Neural cell (in vitro differentiated cells): ENCODE measurements at regions not wholly inside any gene's neighbourhood (a gene's known extent, or its start where the extent isn't known, plus 50 kb on each side); places are given as distances from the start of the nearest gene placed in this dataset.
A peak's percentile ranks its signal among the peaks of the same experiment; 100 is the strongest.

ENCODE experiments used
- H2AFZ ChIP-seq: fragments of 200-600, 300-800 bp; sonication (generic), shearing (Covaris generic); 2 replicates; pipeline ENCODE4 v1.6.0; 2014; ENCODE audit warnings: low read depth, mild to moderate bottlenecking, antibody characterized with exemption, low read length, moderate library complexity
- H3F3A ChIP-seq: fragments of 200-600 bp; shearing (Covaris generic); 2 replicates; pipeline ENCODE4 v1.6.1; 2016; ENCODE audit warnings: mild to moderate bottlenecking, moderate library complexity, mixed read lengths, antibody characterized with exemption, low read length; ENCODE audit not compliant: insufficient read depth, poor library complexity, severe bottlenecking
- H3K27ac ChIP-seq: fragments of 200-600, 300-800 bp; sonication (generic), shearing (Covaris generic); 2 replicates; pipeline ENCODE4 v1.5.1; 2014; ENCODE audit warnings: mild to moderate bottlenecking, low read length, moderate library complexity
- H3K27me3 ChIP-seq: fragments of 300-800, 200-600 bp; sonication (generic), shearing (Covaris generic); 2 replicates; pipeline ENCODE4 v1.6.0; 2014; ENCODE audit warnings: mild to moderate bottlenecking, low read depth, low read length, moderate library complexity; ENCODE audit not compliant: insufficient read depth
- H3K36me3 ChIP-seq: fragments of 300-800, 200-600 bp; sonication (generic), shearing (Covaris generic); 2 replicates; pipeline ENCODE4 v1.5.1; 2014; ENCODE audit warnings: mild to moderate bottlenecking, antibody characterized with exemption, low read length, moderate library complexity; ENCODE audit not compliant: insufficient read depth
- H3K4me2 ChIP-seq: fragments of 300-800, 200-600 bp; sonication (generic), shearing (Covaris generic); 2 replicates; pipeline ENCODE4 v1.6.0; 2014; ENCODE audit warnings: mild to moderate bottlenecking, low read length
- H3K4me3 ChIP-seq: fragments of 300-800, 200-600 bp; sonication (generic), shearing (Covaris generic); 2 replicates; pipeline ENCODE4 v1.5.1; 2014; ENCODE audit warnings: mild to moderate bottlenecking, low read length, moderate library complexity
- H3K79me2 ChIP-seq: fragments of 200-600 bp; shearing (Covaris generic); replicated peaks from 2 replicates; pipeline ENCODE4 v1.6.0; 2014; ENCODE audit warnings: mild to moderate bottlenecking, low read length, moderate library complexity; ENCODE audit not compliant: insufficient read depth
- H3K9ac ChIP-seq: fragments of 300-800, 200-600 bp; sonication (generic), shearing (Covaris generic); 2 replicates; pipeline ENCODE4 v1.6.1; 2016; ENCODE audit warnings: mild to moderate bottlenecking, low read length, mixed read lengths
- H3K9me2 ChIP-seq: fragments of 200-600 bp; shearing (Covaris generic); 2 replicates; pipeline ENCODE4 v1.6.1; 2016; ENCODE audit warnings: mild to moderate bottlenecking, low read length, mixed read lengths; ENCODE audit not compliant: insufficient read depth
- H3K9me3 ChIP-seq: fragments of 200-600, 300-800 bp; sonication (generic), shearing (Covaris generic); 2 replicates; pipeline ENCODE4 v1.6.1; 2016; ENCODE audit warnings: mild to moderate bottlenecking, mixed run types, low read length, moderate library complexity, mixed read lengths
- H4K20me1 ChIP-seq: fragments of 200-600 bp; shearing (Covaris generic); 2 replicates; pipeline ENCODE4 v1.6.1; 2016; ENCODE audit warnings: mild to moderate bottlenecking, mixed run types; ENCODE audit not compliant: insufficient read depth
- EP300 ChIP-seq: fragments of 450-650 bp; conservative IDR thresholded peaks from 2 replicates; pipeline ENCODE4 v1.6.1; 2014; ENCODE audit warnings: antibody characterized with exemption, mild to moderate bottlenecking, moderate library complexity; ENCODE audit not compliant: poor library complexity, severe bottlenecking
- EZH2 ChIP-seq: fragments of 200-600, 300-800 bp; shearing (Covaris generic), sonication (generic); IDR thresholded peaks from 2 replicates; pipeline ENCODE4 v1.6.1; 2014; ENCODE audit warnings: antibody characterized with exemption, low read length, borderline replicate concordance, mild to moderate bottlenecking; ENCODE audit not compliant: insufficient read depth, poor library complexity, severe bottlenecking
- MXI1 ChIP-seq: fragments of 450-650 bp; conservative IDR thresholded peaks from 2 replicates; pipeline ENCODE4 v1.6.1; 2014; ENCODE audit warnings: antibody characterized with exemption, mild to moderate bottlenecking; ENCODE audit not compliant: poor library complexity, severe bottlenecking
- POLR2AphosphoS5 ChIP-seq: IDR thresholded peaks from 2 replicates; pipeline ENCODE4 v1.6.1; 2012
- RAD21 ChIP-seq: fragments of 450-650 bp; conservative IDR thresholded peaks from 2 replicates; pipeline ENCODE4 v1.6.1; 2014; ENCODE audit warnings: antibody characterized with exemption, mild to moderate bottlenecking, moderate library complexity
- SMC3 ChIP-seq: fragments of 450-650 bp; conservative IDR thresholded peaks from 2 replicates; pipeline ENCODE4 v1.6.1; 2014; ENCODE audit warnings: antibody characterized with exemption, mild to moderate bottlenecking, moderate library complexity; ENCODE audit not compliant: poor library complexity
- TAF1 ChIP-seq: IDR thresholded peaks from 2 replicates; pipeline ENCODE4 v1.6.1; 2012; ENCODE audit warnings: low read depth
- TF ChIP-seq, protein P1 (sequence below): fragments of 450-650 bp; IDR thresholded peaks from 2 replicates; pipeline ENCODE4 v1.5.1; 2014; ENCODE audit warnings: antibody characterized with exemption, mild to moderate bottlenecking, moderate library complexity; ENCODE audit not compliant: poor library complexity, severe bottlenecking
- TF ChIP-seq, protein P2 (sequence below): IDR thresholded peaks from 2 replicates; pipeline ENCODE4 v1.6.1; 2012; ENCODE audit warnings: borderline replicate concordance

DNA sequence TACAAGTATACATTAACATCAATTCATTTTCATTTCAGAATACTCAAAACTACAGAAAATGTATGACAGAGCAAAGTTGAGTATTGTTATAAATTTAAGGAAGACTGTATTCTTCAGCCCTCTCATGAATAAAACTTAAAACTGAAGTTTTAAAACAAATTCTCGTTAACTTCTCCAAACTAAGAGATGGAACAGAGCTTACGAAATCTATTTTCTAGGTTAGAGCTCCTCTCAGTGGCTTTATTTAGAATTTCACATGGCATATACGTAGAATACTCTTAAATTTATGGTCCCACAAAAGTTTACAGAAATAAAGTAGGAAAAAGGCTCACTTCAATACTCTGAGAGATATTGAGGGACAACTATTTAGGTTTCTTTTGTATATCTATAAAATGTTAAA lies 612.1 kb downstream of the KCNJ3 start:
- H3K9me2 ChIP-seq: no peaks in the 10 kb centered on the region
- H3K27me3 ChIP-seq: no peaks in the 10 kb centered on the region
- no peak overlapping the region for H3K9ac ChIP-seq
- no peak overlapping the region for H3K4me2 ChIP-seq
- H3K9me3 ChIP-seq: no peaks in the 10 kb centered on the region
- no peaks in the 10 kb centered on the region for H3K36me3 ChIP-seq
- TF ChIP-seq, protein P1, sequence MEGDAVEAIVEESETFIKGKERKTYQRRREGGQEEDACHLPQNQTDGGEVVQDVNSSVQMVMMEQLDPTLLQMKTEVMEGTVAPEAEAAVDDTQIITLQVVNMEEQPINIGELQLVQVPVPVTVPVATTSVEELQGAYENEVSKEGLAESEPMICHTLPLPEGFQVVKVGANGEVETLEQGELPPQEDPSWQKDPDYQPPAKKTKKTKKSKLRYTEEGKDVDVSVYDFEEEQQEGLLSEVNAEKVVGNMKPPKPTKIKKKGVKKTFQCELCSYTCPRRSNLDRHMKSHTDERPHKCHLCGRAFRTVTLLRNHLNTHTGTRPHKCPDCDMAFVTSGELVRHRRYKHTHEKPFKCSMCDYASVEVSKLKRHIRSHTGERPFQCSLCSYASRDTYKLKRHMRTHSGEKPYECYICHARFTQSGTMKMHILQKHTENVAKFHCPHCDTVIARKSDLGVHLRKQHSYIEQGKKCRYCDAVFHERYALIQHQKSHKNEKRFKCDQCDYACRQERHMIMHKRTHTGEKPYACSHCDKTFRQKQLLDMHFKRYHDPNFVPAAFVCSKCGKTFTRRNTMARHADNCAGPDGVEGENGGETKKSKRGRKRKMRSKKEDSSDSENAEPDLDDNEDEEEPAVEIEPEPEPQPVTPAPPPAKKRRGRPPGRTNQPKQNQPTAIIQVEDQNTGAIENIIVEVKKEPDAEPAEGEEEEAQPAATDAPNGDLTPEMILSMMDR: peak; percentile 81
- TF ChIP-seq RAD21: peak; percentile 87
- TF ChIP-seq EZH2: no peak
- TF ChIP-seq MXI1: no peak
- TF ChIP-seq SMC3: peak; percentile 82
- H3K4me3 ChIP-seq: no peak overlapping the region
- H3F3A ChIP-seq: no peaks in the 10 kb centered on the region
- no peaks in the 10 kb centered on the region for H3K79me2 ChIP-seq
- H2AFZ ChIP-seq: no peak overlapping the region
- no peak overlapping the region for H3K27ac ChIP-seq
- no peaks in the 10 kb centered on the region for H4K20me1 ChIP-seq

DNA sequence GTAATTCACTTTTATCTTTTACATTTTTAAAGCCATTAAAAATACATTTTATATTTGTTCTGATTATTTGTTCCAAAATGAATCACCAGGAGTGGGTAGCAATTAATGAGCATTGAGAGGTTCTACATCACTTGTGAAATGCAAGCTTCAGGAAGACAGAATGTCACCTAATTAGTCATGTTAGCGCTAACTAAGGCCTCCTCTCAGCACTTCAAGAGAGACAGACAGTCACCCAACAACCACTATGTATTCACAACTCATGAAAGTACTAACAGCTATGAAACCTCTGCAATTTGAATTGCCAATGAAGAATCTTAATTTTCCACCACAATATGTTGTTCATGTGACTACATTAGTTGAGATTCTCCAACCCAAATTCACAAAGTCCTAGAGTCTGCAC lies 611.0 kb downstream of the KCNJ3 start:
- Histone ChIP-seq H3K9ac (no peak overlapping the region), H3K9me2 (no peaks in the 10 kb centered on the region), H3F3A (no peaks in the 10 kb centered on the region), H3K9me3 (no peaks in the 10 kb centered on the region), H3K4me3 (no peak overlapping the region), H3K36me3 (no peaks in the 10 kb centered on the region), H3K27me3 (no peaks in the 10 kb centered on the region), H2AFZ (no peak overlapping the region), H4K20me1 (no peaks in the 10 kb centered on the region), H3K79me2 (no peaks in the 10 kb centered on the region), H3K27ac (no peak overlapping the region), H3K4me2 (no peak overlapping the region)
- TF ChIP-seq, protein P1: no peak
- TF ChIP-seq, protein P2, sequence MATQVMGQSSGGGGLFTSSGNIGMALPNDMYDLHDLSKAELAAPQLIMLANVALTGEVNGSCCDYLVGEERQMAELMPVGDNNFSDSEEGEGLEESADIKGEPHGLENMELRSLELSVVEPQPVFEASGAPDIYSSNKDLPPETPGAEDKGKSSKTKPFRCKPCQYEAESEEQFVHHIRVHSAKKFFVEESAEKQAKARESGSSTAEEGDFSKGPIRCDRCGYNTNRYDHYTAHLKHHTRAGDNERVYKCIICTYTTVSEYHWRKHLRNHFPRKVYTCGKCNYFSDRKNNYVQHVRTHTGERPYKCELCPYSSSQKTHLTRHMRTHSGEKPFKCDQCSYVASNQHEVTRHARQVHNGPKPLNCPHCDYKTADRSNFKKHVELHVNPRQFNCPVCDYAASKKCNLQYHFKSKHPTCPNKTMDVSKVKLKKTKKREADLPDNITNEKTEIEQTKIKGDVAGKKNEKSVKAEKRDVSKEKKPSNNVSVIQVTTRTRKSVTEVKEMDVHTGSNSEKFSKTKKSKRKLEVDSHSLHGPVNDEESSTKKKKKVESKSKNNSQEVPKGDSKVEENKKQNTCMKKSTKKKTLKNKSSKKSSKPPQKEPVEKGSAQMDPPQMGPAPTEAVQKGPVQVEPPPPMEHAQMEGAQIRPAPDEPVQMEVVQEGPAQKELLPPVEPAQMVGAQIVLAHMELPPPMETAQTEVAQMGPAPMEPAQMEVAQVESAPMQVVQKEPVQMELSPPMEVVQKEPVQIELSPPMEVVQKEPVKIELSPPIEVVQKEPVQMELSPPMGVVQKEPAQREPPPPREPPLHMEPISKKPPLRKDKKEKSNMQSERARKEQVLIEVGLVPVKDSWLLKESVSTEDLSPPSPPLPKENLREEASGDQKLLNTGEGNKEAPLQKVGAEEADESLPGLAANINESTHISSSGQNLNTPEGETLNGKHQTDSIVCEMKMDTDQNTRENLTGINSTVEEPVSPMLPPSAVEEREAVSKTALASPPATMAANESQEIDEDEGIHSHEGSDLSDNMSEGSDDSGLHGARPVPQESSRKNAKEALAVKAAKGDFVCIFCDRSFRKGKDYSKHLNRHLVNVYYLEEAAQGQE: no peak
- TF ChIP-seq RAD21 (no peak), EZH2 (no peak), TAF1 (no peak), EP300 (no peak), SMC3 (no peak), MXI1 (no peak), POLR2AphosphoS5 (no peak)
